CD4-positive, CD25-positive, alpha-beta regulatory T cell (primary cell): ENCODE measurements at regions not wholly inside any gene's neighbourhood (a gene's known extent, or its start where the extent isn't known, plus 50 kb on each side); places are given as distances from the start of the nearest gene placed in this dataset.

Source experiments
- ATAC-seq, 2 donors: fragments of 150-1000 bp; cut with Tn5 transposase; one replicate each; pipeline ENCODE4 v1.10.0; 2021; ENCODE audit warnings: low read depth in 2 of 2, moderate number of reproducible peaks in 2 of 2, moderate library complexity in 1 of 2
- DNase-seq, 3 donors: peaks; one replicate each; pipeline versions ENCODE4 v3.0.0 to v3.0.0-alpha.2; 2012 to 2022; ENCODE audit warnings: mixed read lengths in 1 of 3
- H3K27ac ChIP-seq: one replicate; pipeline ENCODE4 v1.7.0; 2013; ENCODE audit warnings: mild to moderate bottlenecking, low read length; ENCODE audit not compliant: insufficient read depth, poor library complexity, severe bottlenecking
- H3K27me3 ChIP-seq: one replicate; pipeline ENCODE4 v1.7.0; 2013; ENCODE audit warnings: low read length; ENCODE audit not compliant: control insufficient read depth, insufficient read depth
- H3K36me3 ChIP-seq: one replicate; pipeline ENCODE4 v1.7.0; 2013; ENCODE audit warnings: mild to moderate bottlenecking, low read length, moderate library complexity; ENCODE audit not compliant: control insufficient read depth, insufficient read depth
- H3K4me1 ChIP-seq: 2 replicates; pipeline ENCODE4 v1.7.0; 2013; ENCODE audit warnings: mild to moderate bottlenecking, low read length; ENCODE audit not compliant: insufficient read depth, control insufficient read depth, poor library complexity, severe bottlenecking
- H3K4me3 ChIP-seq: one replicate; pipeline ENCODE4 v1.7.0; 2013; ENCODE audit warnings: low read depth, mild to moderate bottlenecking, low read length, moderate library complexity
- H3K9me3 ChIP-seq, 2 experiments: 1 replicate in 1 of 2; 2 replicates in 1 of 2; pipeline ENCODE4 v1.7.0; 2013; ENCODE audit warnings: low read length in 2 of 2, mild to moderate bottlenecking in 1 of 2, moderate library complexity in 1 of 2; ENCODE audit not compliant: control insufficient read depth in 2 of 2
- H3K27ac Mint-ChIP-seq, 3 donors: one replicate each; pipeline ENCODE4 v1.8.0; 2020 to 2022; ENCODE audit warnings: mild to moderate bottlenecking in 3 of 3, mixed read lengths in 3 of 3, moderate library complexity in 2 of 3
- H3K27me3 Mint-ChIP-seq: one replicate; pipeline ENCODE4 v1.8.0; 2022; ENCODE audit warnings: mild to moderate bottlenecking, mixed read lengths
- H3K36me3 Mint-ChIP-seq: one replicate; pipeline ENCODE4 v1.8.0; 2020; ENCODE audit warnings: mixed read lengths
- H3K4me1 Mint-ChIP-seq, 4 donors: one replicate each; pipeline ENCODE4 v1.8.0; 2020 to 2022; ENCODE audit warnings: mixed read lengths in 4 of 4, mild to moderate bottlenecking in 1 of 4
- H3K4me3 Mint-ChIP-seq, 4 donors: one replicate each; pipeline ENCODE4 v1.8.0; 2020 to 2022; ENCODE audit warnings: mild to moderate bottlenecking in 4 of 4, mixed read lengths in 4 of 4, moderate library complexity in 3 of 4
- H3K9me3 Mint-ChIP-seq, 7 donors: one replicate each; pipeline ENCODE4 v1.8.0; 2020 to 2022; ENCODE audit warnings: mixed read lengths in 7 of 7, mild to moderate bottlenecking in 3 of 7, moderate library complexity in 2 of 7

- no peaks in the 10 kb centered on the region for H3K36me3 ChIP-seq
- no peak overlapping the region for H3K4me3 ChIP-seq
- H3K4me1 Mint-ChIP-seq, result peaks cover 0 to 6% (median 1%) of the 10 kb centered on the region in 4 donors
- ATAC-seq, result no peak
- no peaks in the 10 kb centered on the region for H3K9me3 ChIP-seq
- no peak overlapping the region for H3K27ac ChIP-seq
- peaks cover 0 to 5% (median 0%) of the 10 kb centered on the region in 7 donors for H3K9me3 Mint-ChIP-seq
- no peaks in the 10 kb centered on the region for H3K27me3 ChIP-seq
- peaks cover 5% of the 10 kb centered on the region for H3K27me3 Mint-ChIP-seq
- H3K4me1 ChIP-seq, result no peaks in the 10 kb centered on the region
- H3K4me3 Mint-ChIP-seq, result no peak overlapping the region
- H3K36me3 Mint-ChIP-seq, result no peaks in the 10 kb centered on the region
- DNase-seq, result no peak
- no peak overlapping the region for H3K27ac Mint-ChIP-seq
Measured at GRCh38 chr1:98327220-98327861, 334.2 kb upstream of the SNX7 start.

GRCh38 chr1:98325646-98326440 is 335.7 kb upstream of the SNX7 start:
- Mint-ChIP-seq H3K27me3 (peaks cover 5% of the 10 kb centered on the region), H3K36me3 (no peaks in the 10 kb centered on the region), H3K4me3 (no peak overlapping the region), H3K9me3 (peaks cover 0 to 5% (median 0%) of the 10 kb centered on the region in 7 donors), H3K27ac (no peak overlapping the region), H3K4me1 (peaks cover 0 to 6% (median 1%) of the 10 kb centered on the region in 4 donors)
- ATAC-seq, result no peak
- no peaks in the 10 kb centered on the region for H3K27me3 ChIP-seq
- DNase-seq, result no peak
- no peak overlapping the region for H3K4me3 ChIP-seq
- H3K36me3 ChIP-seq, result no peaks in the 10 kb centered on the region
- no peaks in the 10 kb centered on the region for H3K4me1 ChIP-seq
- no peak overlapping the region for H3K27ac ChIP-seq
- no peaks in the 10 kb centered on the region for H3K9me3 ChIP-seq

- Histone ChIP-seq H3K27ac (no peak overlapping the region), H3K4me1 (no peaks in the 10 kb centered on the region), H3K27me3 (no peaks in the 10 kb centered on the region), H3K36me3 (no peaks in the 10 kb centered on the region), H3K9me3 (no peaks in the 10 kb centered on the region), H3K4me3 (no peak overlapping the region)
- peaks cover 0 to 6% (median 1%) of the 10 kb centered on the region in 4 donors for H3K4me1 Mint-ChIP-seq
- no peak overlapping the region for H3K4me3 Mint-ChIP-seq
- H3K27ac Mint-ChIP-seq, result no peak overlapping the region
- ATAC-seq, result no peak
- H3K36me3 Mint-ChIP-seq, result no peaks in the 10 kb centered on the region
- H3K27me3 Mint-ChIP-seq, result peaks cover 5% of the 10 kb centered on the region
- H3K9me3 Mint-ChIP-seq, result peaks cover 0 to 3% (median 0%) of the 10 kb centered on the region in 7 donors
- DNase-seq, result no peak
Measured at GRCh38 chr1:98323906-98324358, 337.6 kb upstream of the SNX7 start.

GRCh38 chr1:98323388-98323787 is 338.1 kb upstream of the SNX7 start:
- H3K9me3 ChIP-seq, result no peaks in the 10 kb centered on the region
- H3K4me3 ChIP-seq, result no peak overlapping the region
- H3K9me3 Mint-ChIP-seq, result peaks cover 0 to 5% (median 0%) of the 10 kb centered on the region in 7 donors
- H3K27me3 Mint-ChIP-seq, result peaks cover 5% of the 10 kb centered on the region
- no peaks in the 10 kb centered on the region for H3K36me3 Mint-ChIP-seq
- no peaks in the 10 kb centered on the region for H3K4me1 ChIP-seq
- ATAC-seq (no peak), DNase-seq (no peak)
- no peaks in the 10 kb centered on the region for H3K27me3 ChIP-seq
- H3K27ac ChIP-seq, result no peak overlapping the region
- H3K4me1 Mint-ChIP-seq, result peaks cover 0 to 6% (median 1%) of the 10 kb centered on the region in 4 donors
- no peaks in the 10 kb centered on the region for H3K36me3 ChIP-seq
- H3K4me3 Mint-ChIP-seq, result no peak overlapping the region
- H3K27ac Mint-ChIP-seq, result no peak overlapping the region

- H3K4me1 Mint-ChIP-seq, result peaks cover 0 to 6% (median 1%) of the 10 kb centered on the region in 4 donors
- Histone ChIP-seq H3K36me3 (no peaks in the 10 kb centered on the region), H3K4me3 (no peak overlapping the region), H3K27ac (no peak overlapping the region), H3K4me1 (no peaks in the 10 kb centered on the region), H3K27me3 (no peaks in the 10 kb centered on the region), H3K9me3 (no peaks in the 10 kb centered on the region)
- DNase-seq (no peak), ATAC-seq (no peak)
- peaks cover 0 to 5% (median 2%) of the 10 kb centered on the region in 7 donors for H3K9me3 Mint-ChIP-seq
- H3K27ac Mint-ChIP-seq, result no peak overlapping the region
- peaks cover 5% of the 10 kb centered on the region for H3K27me3 Mint-ChIP-seq
- no peaks in the 10 kb centered on the region for H3K36me3 Mint-ChIP-seq
- no peak overlapping the region for H3K4me3 Mint-ChIP-seq
Measured at GRCh38 chr1:98322966-98323365, 338.6 kb upstream of the SNX7 start.

- DNase-seq, result no peak
- ATAC-seq, result no peak
- Mint-ChIP-seq H3K36me3 (no peaks in the 10 kb centered on the region), H3K27ac (no peak overlapping the region), H3K4me3 (no peak overlapping the region), H3K27me3 (peaks cover 5% of the 10 kb centered on the region), H3K4me1 (peaks cover 0 to 6% (median 1%) of the 10 kb centered on the region in 4 donors), H3K9me3 (peaks cover 0 to 3% (median 2%) of the 10 kb centered on the region in 7 donors)
- Histone ChIP-seq H3K27me3 (no peaks in the 10 kb centered on the region), H3K9me3 (no peaks in the 10 kb centered on the region), H3K4me1 (no peaks in the 10 kb centered on the region), H3K4me3 (no peak overlapping the region), H3K27ac (no peak overlapping the region), H3K36me3 (no peaks in the 10 kb centered on the region)
Measured at GRCh38 chr1:98322086-98322485, 339.4 kb upstream of the SNX7 start.

GRCh38 chr1:98321191-98321590 is 340.3 kb upstream of the SNX7 start:
- Histone ChIP-seq H3K4me1 (no peaks in the 10 kb centered on the region), H3K27me3 (no peaks in the 10 kb centered on the region), H3K27ac (no peak overlapping the region), H3K9me3 (no peaks in the 10 kb centered on the region), H3K4me3 (no peak overlapping the region), H3K36me3 (no peaks in the 10 kb centered on the region)
- no peak for DNase-seq
- Mint-ChIP-seq H3K4me3 (no peak overlapping the region), H3K27me3 (peaks cover 5% of the 10 kb centered on the region), H3K27ac (no peak overlapping the region), H3K36me3 (no peaks in the 10 kb centered on the region), H3K4me1 (peaks cover 0 to 6% (median 1%) of the 10 kb centered on the region in 4 donors), H3K9me3 (peaks cover 0 to 2% (median 1%) of the 10 kb centered on the region in 7 donors)
- ATAC-seq, result no peak
